Left ventricle myocardium inferior (tissue), 1 donor: ENCODE measurements at regions not wholly inside any gene's neighbourhood (a gene's known extent, or its start where the extent isn't known, plus 50 kb on each side); places are given as distances from the start of the nearest gene placed in this dataset.

Experiments used
- DNase-seq: peaks from one replicate; pipeline ENCODE4 v3.0.0-alpha.2; 2020
- H3K27ac ChIP-seq: fragments of 200-600 bp; replicated peaks from 2 replicates; pipeline ENCODE4 v1.8.0; 2021
- H3K27me3 ChIP-seq: fragments of 200-600 bp; 2 replicates; pipeline ENCODE4 v1.8.0; 2021; ENCODE audit warnings: low read depth
- H3K36me3 ChIP-seq: fragments of 200-600 bp; 2 replicates; pipeline ENCODE4 v1.8.0; 2021
- H3K4me1 ChIP-seq: fragments of 200-600 bp; 2 replicates; pipeline ENCODE4 v1.8.0; 2021
- H3K4me3 ChIP-seq: fragments of 200-600 bp; 2 replicates; pipeline ENCODE4 v1.8.0; 2021; ENCODE audit warnings: mild to moderate bottlenecking, moderate library complexity
- H3K9me3 ChIP-seq: fragments of 200-600 bp; replicated peaks from 2 replicates; pipeline ENCODE4 v1.8.0; 2021
- intact Hi-C: fragments of 100-400 bp; cut with micrococcal nuclease; formaldehyde crosslinking; loops from one replicate; pipeline ENCODE4 v1.11.0; 2022
- TF ChIP-seq, protein P1 (sequence below): fragments of 200-600 bp; IDR thresholded peaks from 2 replicates; pipeline ENCODE4 v1.8.0; 2021; ENCODE audit warnings: antibody characterized with exemption, mild to moderate bottlenecking, borderline replicate concordance
- donor health status: DM: no; HTN: yes; CAD: no; lungs with severe emphysema.

GRCh38 chr20:22673467-22673866, 89.1 kb upstream of the FOXA2 start:
- Histone ChIP-seq H3K27me3 (peaks cover 79% of the 10 kb centered on the region), H3K27ac (no peak overlapping the region), H3K36me3 (no peaks in the 10 kb centered on the region), H3K4me1 (no peaks in the 10 kb centered on the region), H3K4me3 (no peak overlapping the region), H3K9me3 (peaks cover 26% of the 10 kb centered on the region)
- no peak for DNase-seq
- intact Hi-C loops, result no loop called here
- TF ChIP-seq, protein P1, sequence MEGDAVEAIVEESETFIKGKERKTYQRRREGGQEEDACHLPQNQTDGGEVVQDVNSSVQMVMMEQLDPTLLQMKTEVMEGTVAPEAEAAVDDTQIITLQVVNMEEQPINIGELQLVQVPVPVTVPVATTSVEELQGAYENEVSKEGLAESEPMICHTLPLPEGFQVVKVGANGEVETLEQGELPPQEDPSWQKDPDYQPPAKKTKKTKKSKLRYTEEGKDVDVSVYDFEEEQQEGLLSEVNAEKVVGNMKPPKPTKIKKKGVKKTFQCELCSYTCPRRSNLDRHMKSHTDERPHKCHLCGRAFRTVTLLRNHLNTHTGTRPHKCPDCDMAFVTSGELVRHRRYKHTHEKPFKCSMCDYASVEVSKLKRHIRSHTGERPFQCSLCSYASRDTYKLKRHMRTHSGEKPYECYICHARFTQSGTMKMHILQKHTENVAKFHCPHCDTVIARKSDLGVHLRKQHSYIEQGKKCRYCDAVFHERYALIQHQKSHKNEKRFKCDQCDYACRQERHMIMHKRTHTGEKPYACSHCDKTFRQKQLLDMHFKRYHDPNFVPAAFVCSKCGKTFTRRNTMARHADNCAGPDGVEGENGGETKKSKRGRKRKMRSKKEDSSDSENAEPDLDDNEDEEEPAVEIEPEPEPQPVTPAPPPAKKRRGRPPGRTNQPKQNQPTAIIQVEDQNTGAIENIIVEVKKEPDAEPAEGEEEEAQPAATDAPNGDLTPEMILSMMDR, result no peak

GRCh38 chr20:22675341-22675740, 91.0 kb upstream of the FOXA2 start:
- no peaks in the 10 kb centered on the region for H3K36me3 ChIP-seq
- H3K27me3 ChIP-seq, result peaks cover 70% of the 10 kb centered on the region
- no peak for DNase-seq
- intact Hi-C loops, result no loop called here
- peaks cover 23% of the 10 kb centered on the region for H3K9me3 ChIP-seq
- H3K4me1 ChIP-seq, result no peaks in the 10 kb centered on the region
- H3K4me3 ChIP-seq, result no peak overlapping the region
- TF ChIP-seq, protein P1, result no peak
- no peak overlapping the region for H3K27ac ChIP-seq

GRCh38 chr20:22678678-22679077, 94.3 kb upstream of the FOXA2 start:
- Histone ChIP-seq H3K27ac (no peak overlapping the region), H3K9me3 (peaks cover 9% of the 10 kb centered on the region), H3K4me1 (no peaks in the 10 kb centered on the region), H3K27me3 (peaks cover 77% of the 10 kb centered on the region), H3K36me3 (no peaks in the 10 kb centered on the region), H3K4me3 (no peak overlapping the region)
- no peak for DNase-seq
- intact Hi-C loops, result no loop called here
- TF ChIP-seq, protein P1, result no peak

GRCh38 chr20:22679197-22679596, 94.8 kb upstream of the FOXA2 start:
- Histone ChIP-seq H3K4me3 (no peak overlapping the region), H3K4me1 (peaks cover 1% of the 10 kb centered on the region), H3K27ac (no peak overlapping the region), H3K36me3 (no peaks in the 10 kb centered on the region), H3K27me3 (peaks cover 74% of the 10 kb centered on the region), H3K9me3 (peaks cover 9% of the 10 kb centered on the region)
- DNase-seq, result no peak
- TF ChIP-seq, protein P1, result no peak
- intact Hi-C loops, result no loop called here

DNA sequence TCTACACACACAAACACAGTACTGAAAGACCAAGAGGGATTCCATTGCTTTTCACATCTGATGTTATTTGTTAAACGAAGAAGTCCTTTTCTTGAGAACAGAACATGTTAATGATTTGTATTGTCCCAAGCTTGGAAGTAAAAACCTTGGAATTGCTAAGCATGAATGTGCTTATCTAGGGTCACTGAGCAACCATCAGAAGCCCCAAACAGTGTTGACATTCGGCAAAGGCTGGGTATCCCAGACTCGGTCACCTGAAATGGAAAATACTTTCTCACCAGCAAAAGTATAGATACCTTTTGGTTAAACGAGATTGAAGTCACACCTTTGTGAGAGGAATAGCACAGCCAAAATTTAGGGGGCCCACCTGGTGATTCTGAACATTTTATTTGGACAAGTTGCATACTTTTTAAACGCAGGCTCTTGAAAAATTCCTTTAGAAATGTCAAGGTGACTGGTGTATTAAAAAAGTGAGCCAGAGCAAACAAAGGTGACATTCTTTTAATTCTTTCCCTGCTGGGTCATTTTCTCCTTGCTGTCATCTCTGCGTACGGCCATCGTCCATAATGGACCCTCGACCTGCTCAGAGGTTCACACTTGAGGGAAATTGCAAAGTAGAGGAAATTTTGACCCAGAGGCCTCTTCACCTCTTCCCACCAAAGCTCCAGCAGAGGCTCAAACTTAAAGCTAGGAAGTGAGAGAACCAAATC, 95.8 kb upstream of the FOXA2 start:
- no peak for DNase-seq

More for the DNA sequence above, 95.8 kb upstream of the FOXA2 start:
- H3K9me3 ChIP-seq, result peaks cover 9% of the 10 kb centered on the region
- H3K36me3 ChIP-seq, result no peaks in the 10 kb centered on the region
- no peak overlapping the region for H3K4me3 ChIP-seq
- peaks cover 74% of the 10 kb centered on the region for H3K27me3 ChIP-seq
- intact Hi-C loops, result loop anchor here (5.0 kb wide), 1 partner anchor 343 kb away; no protein-coding TSS in a partner anchor
- TF ChIP-seq, protein P1, result no peak
- peaks cover 11% of the 10 kb centered on the region for H3K4me1 ChIP-seq
- H3K27ac ChIP-seq, result no peak overlapping the region
